Osteoblast (primary cell): ENCODE measurements at regions not wholly inside any gene's neighbourhood (a gene's known extent, or its start where the extent isn't known, plus 50 kb on each side); places are given as distances from the start of the nearest gene placed in this dataset.
"Not testable (repeated sequence)": the region's sequence is repeated elsewhere in the genome, so short reads cannot be mapped to it uniquely, and the experiment has no call there.

Experiments
- DNase-seq: peaks from one replicate; pipeline ENCODE4 v3.0.0; 2011; ENCODE audit warnings: low spot score, mixed read lengths; ENCODE audit not compliant: insufficient read length; ENCODE audit errors: missing footprints
- H2AFZ ChIP-seq: 2 replicates; pipeline ENCODE4 v1.6.0; 2011; ENCODE audit warnings: mild to moderate bottlenecking, low read length
- H3K27ac ChIP-seq: 2 replicates; pipeline ENCODE4 v1.5.1; 2011; ENCODE audit warnings: mild to moderate bottlenecking, low read depth, low read length, moderate library complexity
- H3K27me3 ChIP-seq: 2 replicates; pipeline ENCODE4 v1.6.0; 2012; ENCODE audit warnings: mild to moderate bottlenecking, control low read depth, inconsistent platforms, low read length, moderate library complexity; ENCODE audit not compliant: insufficient read depth
- H3K36me3 ChIP-seq: 2 replicates; pipeline ENCODE4 v1.5.1; 2011; ENCODE audit warnings: mild to moderate bottlenecking, low read length, control low read depth, moderate library complexity; ENCODE audit not compliant: insufficient read depth
- H3K4me1 ChIP-seq: 2 replicates; pipeline ENCODE4 v1.5.1; 2011; ENCODE audit warnings: mild to moderate bottlenecking, low read length, control low read depth, moderate library complexity; ENCODE audit not compliant: insufficient read depth
- H3K4me2 ChIP-seq: 2 replicates; pipeline ENCODE4 v1.6.0; 2011; ENCODE audit warnings: mild to moderate bottlenecking, low read length; ENCODE audit not compliant: insufficient read depth
- H3K4me3 ChIP-seq: fragments of 200-600 bp; sonication (generic); 3 replicates; pipeline ENCODE4 v1.5.1; 2012; ENCODE audit warnings: mild to moderate bottlenecking, low read length, inconsistent platforms; ENCODE audit not compliant: insufficient read depth
- H3K79me2 ChIP-seq: 2 replicates; pipeline ENCODE4 v1.6.0; 2012; ENCODE audit warnings: mild to moderate bottlenecking, low read length, control low read depth, inconsistent platforms; ENCODE audit not compliant: insufficient read depth
- H3K9me3 ChIP-seq: 2 replicates; pipeline ENCODE4 v1.5.1; 2011; ENCODE audit warnings: low read depth, low read length, control low read depth
- H4K20me1 ChIP-seq: 2 replicates; pipeline ENCODE4 v1.6.0; 2012; ENCODE audit warnings: mild to moderate bottlenecking, low read length, control low read depth; ENCODE audit not compliant: insufficient read depth
- CTCF ChIP-seq: IDR thresholded peaks from 2 replicates; pipeline ENCODE4 v1.5.1; 2011; ENCODE audit warnings: mild to moderate bottlenecking, low read depth, low read length, moderate library complexity; ENCODE audit errors: extremely low read depth

GRCh38 chrX:84748965-84749656 lies 246.9 kb upstream of the HDX start:
- H2AFZ ChIP-seq, result no peak overlapping the region
- H3K36me3 ChIP-seq, result no peaks in the 10 kb centered on the region
- H3K27me3 ChIP-seq, result no peaks in the 10 kb centered on the region
- no peak overlapping the region for H3K4me2 ChIP-seq
- no peaks in the 10 kb centered on the region for H3K79me2 ChIP-seq
- no peak overlapping the region for H3K27ac ChIP-seq
- no peak for TF ChIP-seq CTCF
- H4K20me1 ChIP-seq, result no peaks in the 10 kb centered on the region
- H3K4me1 ChIP-seq, result no peaks in the 10 kb centered on the region
- no peaks in the 10 kb centered on the region for H3K9me3 ChIP-seq
- H3K4me3 ChIP-seq, result no peak overlapping the region
- no peak for DNase-seq

- Histone ChIP-seq H3K36me3 (no peaks in the 10 kb centered on the region), H3K27ac (no peak overlapping the region), H3K4me2 (no peak overlapping the region), H3K79me2 (no peaks in the 10 kb centered on the region), H4K20me1 (no peaks in the 10 kb centered on the region), H2AFZ (no peak overlapping the region), H3K4me1 (no peaks in the 10 kb centered on the region), H3K9me3 (no peaks in the 10 kb centered on the region), H3K4me3 (no peak overlapping the region), H3K27me3 (no peaks in the 10 kb centered on the region)
- TF ChIP-seq CTCF, result no peak
- no peak for DNase-seq
These were observed 243.1 kb upstream of the APOOL start for GRCh38 chrX:84760560-84760959.

GRCh38 chrX:84796321-84796720 lies 207.4 kb upstream of the APOOL start:
- Histone ChIP-seq H3K27me3 (no peaks in the 10 kb centered on the region), H3K27ac (no peak overlapping the region), H3K36me3 (no peaks in the 10 kb centered on the region), H2AFZ (no peak overlapping the region), H3K79me2 (no peaks in the 10 kb centered on the region), H3K4me2 (no peak overlapping the region), H4K20me1 (no peaks in the 10 kb centered on the region), H3K4me1 (no peaks in the 10 kb centered on the region), H3K9me3 (no peaks in the 10 kb centered on the region), H3K4me3 (no peak overlapping the region)
- no peak for DNase-seq
- TF ChIP-seq CTCF, result no peak

GRCh38 chrX:84830836-84831235 lies 172.8 kb upstream of the APOOL start:
- TF ChIP-seq CTCF, result no peak
- Histone ChIP-seq H3K36me3 (no peaks in the 10 kb centered on the region), H3K4me2 (no peak overlapping the region), H3K4me3 (no peak overlapping the region), H3K9me3 (no peaks in the 10 kb centered on the region), H3K27ac (no peak overlapping the region), H3K79me2 (no peaks in the 10 kb centered on the region), H4K20me1 (no peaks in the 10 kb centered on the region), H3K27me3 (no peaks in the 10 kb centered on the region), H3K4me1 (no peaks in the 10 kb centered on the region), H2AFZ (no peak overlapping the region)
- DNase-seq, result no peak

- not testable (repeated sequence) for H3K9me3 ChIP-seq, H3K27me3 ChIP-seq, H3K4me2 ChIP-seq, H3K4me1 ChIP-seq, H3K27ac ChIP-seq, H3K79me2 ChIP-seq, H3K36me3 ChIP-seq, H2AFZ ChIP-seq, DNase-seq, H3K4me3 ChIP-seq, H4K20me1 ChIP-seq
These were observed 157.1 kb upstream of the APOOL start for GRCh38 chrX:84846541-84846940.

- H3K36me3 ChIP-seq, DNase-seq, H3K79me2 ChIP-seq, H2AFZ ChIP-seq, H3K4me1 ChIP-seq, H3K4me3 ChIP-seq, H3K9me3 ChIP-seq, H3K4me2 ChIP-seq, H3K27ac ChIP-seq, H4K20me1 ChIP-seq, H3K27me3 ChIP-seq: not testable (repeated sequence)
These were observed 152.5 kb upstream of the APOOL start for GRCh38 chrX:84851183-84851582.
